CD4-positive, alpha-beta T cell treated with Interleukin-6 at 100 ng/mL for 8 hours (primary cell): ENCODE measurements at regions not wholly inside any gene's neighbourhood (a gene's known extent, or its start where the extent isn't known, plus 50 kb on each side); places are given as distances from the start of the nearest gene placed in this dataset.

Experiments
- DNase-seq: peaks from one replicate; pipeline ENCODE4 v3.0.0-alpha.2; 2020; ENCODE audit warnings: mixed read lengths, low spot score

DNA sequence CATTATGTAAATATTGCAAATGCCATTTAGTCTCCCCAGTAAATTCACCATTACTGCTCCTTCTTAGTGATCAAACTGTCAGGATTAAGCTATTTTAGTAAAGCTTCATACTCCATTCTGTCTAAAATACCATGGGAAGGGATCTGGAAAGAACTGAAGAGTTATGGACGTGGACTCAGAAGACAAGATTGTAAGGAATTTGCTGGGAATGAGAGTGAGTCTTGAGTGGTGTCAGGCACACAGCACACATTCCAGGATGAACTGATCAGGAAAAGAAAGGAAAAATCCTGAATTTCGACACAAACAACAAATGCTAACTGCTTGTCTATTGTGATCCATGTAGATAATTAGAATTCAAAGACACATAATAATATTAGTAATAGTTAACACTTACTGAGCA is 311.0 kb downstream of the CENPC start:
- no peak for DNase-seq

DNA sequence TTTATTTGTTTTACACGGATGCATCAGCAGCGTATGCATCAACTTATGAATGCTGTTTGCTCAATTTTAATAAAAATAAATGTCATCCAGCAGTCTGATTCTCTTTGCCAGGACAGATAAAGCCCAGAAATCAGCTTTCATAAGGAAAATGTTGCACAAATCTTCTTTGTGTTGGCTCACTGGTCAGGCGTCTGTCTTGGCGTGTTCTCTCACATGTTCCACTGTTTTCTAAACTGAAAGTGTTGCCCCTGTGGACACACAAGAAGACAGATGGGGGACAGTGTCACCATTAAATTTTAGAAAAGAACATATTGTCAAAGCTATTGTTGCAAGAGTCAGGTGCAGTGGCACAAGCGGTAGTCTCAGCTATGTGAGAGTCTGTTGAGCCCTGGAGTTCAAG is 316.2 kb downstream of the CENPC start:
- DNase-seq = no peak

DNA sequence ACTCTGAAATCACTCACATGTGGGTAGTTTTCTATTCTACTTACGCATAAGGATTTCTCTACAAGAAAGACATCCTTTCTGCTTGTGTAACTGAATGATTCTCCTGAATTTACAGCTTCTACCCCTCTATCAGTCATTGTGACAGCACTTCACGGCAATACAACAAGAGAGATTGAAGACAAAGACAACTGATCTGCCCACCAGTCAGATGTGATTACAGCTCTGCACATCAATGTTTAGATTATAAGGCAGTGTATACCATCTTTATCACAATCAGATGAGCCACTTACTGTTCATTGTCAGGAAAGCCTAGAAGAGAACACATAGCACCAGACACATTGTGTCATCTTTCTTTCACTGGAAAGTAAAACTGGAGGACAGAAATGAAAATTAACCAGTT is 324.4 kb downstream of the CENPC start:
- no peak for DNase-seq

DNA sequence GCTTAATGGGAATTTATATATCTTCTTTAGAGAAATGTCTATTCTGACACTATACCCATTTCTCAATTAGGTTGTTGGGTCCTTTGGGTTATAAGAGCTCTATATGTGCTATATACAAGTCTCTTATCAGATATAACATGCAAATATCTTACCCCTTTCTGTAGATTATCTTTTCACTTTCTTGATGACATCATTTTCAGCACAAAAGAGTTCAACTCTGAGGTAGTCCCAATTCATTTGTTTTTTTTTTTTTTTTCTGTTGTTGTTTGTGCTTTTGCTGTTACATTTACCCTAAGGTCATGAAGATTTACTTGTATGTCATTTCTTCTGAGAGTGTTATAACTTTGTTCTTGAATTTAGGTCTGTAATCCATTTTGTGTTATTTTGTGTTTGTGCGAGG is 326.4 kb downstream of the CENPC start:
- DNase-seq = no peak

DNA sequence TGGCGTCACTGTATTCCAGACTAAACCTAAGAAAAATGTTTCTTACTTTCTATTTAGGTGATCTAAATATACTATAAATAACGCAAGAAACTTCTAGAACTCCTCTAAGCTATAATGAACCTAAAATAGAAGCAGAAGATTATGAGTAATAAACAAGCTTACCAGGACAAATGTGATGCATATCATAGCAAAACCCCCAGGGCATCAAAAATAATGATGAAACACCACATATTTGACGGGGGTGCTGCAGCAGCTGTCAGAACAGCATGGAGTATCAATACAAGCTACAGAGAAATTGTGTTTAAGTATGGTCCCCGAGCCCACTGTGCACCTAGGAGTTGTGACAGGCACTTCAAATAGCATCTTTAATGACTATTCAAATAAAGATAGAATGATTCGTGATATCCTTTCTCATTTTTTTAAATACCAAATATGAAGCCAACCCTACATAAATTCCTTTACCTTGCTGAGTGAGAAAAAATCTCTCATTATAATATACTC is 337.3 kb downstream of the CENPC start:
- no peak for DNase-seq

DNA sequence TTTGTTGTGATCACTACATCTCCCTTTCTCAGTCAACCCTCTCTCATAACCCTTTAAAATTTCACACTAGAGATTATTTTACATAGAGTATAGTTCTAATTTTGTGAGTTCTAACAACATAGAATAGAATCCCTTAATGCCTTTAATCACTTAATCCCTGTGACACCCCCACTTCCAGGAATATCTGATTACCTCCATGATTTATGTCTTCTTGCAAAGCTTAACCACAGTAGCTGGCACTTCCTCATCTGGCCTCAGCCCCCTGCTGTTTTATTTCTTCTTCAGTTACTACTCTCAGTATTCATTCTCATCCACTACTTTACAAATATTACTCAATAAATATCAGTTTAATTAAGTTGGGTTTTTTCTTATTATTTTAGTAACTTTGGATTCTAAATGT is 340.9 kb downstream of the CENPC start:
- no peak for DNase-seq

DNA sequence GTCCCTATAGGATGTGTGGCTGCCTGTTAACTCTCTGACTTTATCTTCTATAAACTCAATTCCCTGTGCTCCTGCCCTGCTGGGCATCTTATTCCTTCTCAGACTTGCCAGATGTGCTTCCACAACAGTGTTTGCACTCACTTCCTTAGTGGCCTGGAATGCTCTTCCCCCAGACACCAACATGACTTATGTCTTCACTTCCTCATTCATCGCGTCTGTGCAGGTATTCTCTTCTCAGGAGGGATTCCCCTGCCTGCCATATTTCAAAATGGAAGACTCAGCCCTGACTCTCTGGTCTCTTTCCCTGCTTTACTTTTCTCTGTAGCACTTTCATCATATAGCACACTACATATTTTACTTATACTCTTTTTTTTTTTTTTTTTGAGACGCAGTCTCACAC is 344.0 kb downstream of the CENPC start:
- no peak for DNase-seq

DNA sequence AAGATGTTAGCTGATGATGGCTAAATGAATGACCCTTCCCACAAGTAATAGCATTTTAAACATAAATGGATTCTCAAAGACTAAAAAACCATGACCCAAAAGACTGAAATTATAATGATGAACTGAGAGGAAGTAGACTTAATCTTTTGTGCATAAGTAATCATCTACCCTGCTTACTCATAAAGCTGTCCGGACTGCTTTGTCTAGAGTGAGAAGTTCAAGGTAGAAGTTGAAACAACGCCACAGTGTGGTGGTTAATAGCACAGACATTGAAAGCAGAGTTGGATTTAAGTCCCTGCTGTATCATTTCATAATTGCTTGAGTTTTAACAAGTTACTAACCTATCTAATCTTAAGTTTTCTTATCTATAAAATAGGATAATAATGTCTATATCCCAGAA is 346.6 kb downstream of the CENPC start:
- DNase-seq = no peak

DNA sequence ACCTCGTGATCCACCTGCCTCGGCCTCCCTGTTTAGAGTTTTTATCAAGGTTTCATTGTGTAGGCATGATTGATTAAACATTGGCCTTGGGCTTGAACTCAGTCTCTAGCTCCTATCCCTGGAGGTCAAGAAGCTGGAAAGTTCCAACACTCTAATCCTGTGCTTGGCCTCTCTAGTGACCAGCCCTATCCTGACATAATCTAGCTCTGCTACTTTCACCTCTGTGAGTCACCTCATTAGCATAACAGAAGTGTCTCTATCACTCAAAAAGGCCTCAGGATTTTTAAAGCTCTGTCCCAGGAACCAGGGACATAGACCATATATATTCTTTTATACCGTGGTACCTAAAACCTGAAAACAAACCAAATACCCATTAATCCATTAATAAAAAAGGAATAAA is 377.5 kb downstream of the CENPC start:
- DNase-seq = no peak

DNA sequence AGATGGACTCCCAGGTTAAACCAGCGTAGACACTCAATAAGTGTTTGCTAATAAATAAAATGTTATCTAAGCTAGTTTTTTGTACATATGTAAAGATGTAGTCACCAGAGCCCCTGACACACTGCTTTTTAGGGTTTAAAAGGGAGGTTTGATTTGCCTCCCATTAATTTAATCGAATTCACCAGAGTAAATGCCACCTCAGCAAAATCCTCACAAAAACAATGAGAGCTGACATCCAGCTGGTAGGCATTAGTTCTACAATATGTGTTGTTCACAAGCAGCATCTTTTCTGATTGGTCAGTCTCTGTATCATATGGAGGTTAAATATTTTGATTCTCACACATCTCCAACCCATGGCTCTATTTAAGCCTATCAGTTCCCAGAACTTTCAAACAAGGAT is 382.6 kb downstream of the CENPC start:
- DNase-seq = no peak

DNA sequence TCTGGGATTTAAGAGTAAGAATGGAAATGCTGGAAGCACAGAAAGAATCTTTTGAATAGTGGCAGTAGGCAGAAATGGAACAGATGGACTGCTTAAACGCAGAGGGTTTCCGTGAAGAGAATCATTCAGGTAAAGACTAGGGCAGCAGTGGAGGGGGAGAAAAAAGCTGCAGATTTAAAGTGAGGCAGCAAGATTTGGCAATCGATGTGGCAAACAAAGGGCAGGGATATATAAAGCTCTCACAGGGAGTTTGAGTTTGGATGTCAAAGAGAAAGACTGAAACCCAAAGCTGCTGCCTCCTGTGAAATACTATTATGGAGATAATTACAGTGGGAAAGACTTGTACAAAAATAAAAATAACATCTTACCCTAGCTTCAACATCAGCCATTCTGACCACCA is 384.0 kb downstream of the CENPC start:
- no peak for DNase-seq

DNA sequence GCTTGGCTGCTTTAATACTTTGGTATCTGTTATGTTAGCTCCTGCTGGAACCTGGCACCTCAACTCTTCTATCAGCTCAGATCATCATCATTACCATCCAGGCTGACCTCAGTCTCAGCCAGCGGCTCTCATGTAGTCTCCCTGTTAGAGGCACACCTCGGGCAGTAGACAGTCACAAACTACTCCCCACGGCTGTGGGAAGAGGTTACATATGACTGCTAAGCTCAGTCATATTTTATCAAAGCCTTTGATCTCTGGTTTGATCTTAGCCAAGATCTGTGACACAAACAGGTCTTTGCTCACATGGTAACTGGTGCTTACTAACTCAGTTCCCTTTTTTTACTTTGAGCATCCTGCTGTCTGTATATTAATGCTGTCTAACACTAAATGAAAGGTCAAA is 384.9 kb downstream of the CENPC start:
- DNase-seq = no peak

DNA sequence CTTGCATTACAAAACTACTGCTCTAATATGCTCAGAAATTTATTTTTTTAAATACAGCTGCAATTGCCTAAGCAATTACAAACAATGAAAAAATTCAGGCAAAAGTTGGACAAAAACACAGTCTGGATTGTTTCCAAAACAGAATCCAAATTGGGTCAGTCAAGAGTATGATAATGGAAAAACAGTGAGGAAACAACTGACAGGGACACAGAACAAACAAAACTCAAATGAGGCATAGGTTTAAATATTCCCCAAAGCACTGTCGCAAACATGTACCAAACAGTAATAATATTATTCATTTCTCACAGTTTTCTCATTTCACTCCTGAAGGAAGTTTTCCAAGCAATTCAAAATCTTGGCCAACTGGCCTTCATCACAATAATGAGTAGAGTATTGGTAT is 386.6 kb downstream of the CENPC start:
- no peak for DNase-seq

DNA sequence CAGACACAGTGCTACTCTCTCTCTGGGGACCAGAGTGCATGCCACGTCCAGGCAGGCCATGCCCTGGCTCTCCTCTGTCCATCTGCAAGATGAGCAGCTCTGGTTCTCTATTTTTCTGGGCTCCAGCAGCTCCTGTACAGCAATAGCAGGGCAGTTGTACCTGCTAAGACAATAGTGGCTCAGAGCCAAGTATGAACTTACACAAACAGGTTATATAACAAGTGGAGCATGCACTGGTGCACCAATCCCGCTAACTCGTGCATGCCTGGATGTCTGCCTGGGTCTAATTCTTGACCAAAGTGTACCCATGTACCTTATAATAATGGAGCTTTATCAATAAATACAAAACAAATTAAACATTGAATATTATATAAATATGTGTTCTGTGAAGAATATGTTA is 392.3 kb downstream of the CENPC start:
- no peak for DNase-seq

DNA sequence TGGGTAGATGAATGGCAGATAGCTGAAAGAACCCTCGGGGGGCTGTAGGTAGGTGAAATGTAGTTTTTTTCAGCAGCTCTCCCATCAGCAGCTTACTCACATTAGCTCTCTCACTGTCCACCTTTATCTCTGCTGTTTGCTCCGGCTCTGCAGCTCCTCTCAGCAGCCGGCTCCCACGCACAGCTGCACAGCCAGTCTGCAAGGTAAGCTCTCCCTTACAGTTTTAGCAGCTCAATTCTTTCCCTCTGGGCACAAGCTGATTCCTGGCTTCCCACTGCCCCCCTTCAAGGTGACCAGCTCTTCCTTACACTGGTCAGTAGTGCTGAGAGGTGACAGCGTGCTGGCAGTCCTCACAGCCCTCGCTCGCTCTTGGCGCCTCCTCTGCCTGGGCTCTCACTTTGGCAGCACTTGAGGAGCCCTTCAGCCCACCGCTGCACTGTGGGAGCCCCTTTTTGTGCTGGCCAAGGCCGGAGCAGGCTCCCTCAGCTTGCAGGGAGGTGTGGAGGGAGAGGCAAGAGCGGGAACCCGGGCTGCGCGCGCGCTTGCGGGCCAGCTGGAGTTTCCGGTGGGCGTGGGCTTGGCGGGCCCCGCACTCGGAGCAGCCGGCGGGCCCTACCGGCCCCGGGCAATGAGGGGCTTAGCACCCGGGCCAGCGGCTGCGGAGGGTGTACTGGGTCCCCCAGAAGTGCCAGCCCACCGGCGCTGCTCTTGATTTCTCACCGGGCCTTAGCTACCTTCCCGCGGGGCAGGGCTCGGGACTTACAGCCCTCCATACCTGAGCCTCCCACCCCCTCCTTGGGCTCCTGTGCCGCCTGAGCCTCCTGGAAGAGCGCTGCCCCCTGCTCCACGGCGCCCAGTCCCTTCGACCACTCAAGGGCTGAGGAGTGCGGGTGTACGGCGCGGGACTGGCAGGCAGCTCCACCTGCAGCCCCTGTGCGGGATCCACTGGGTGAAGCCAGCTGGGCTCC is 393.6 kb downstream of the CENPC start:
- no peak for DNase-seq

DNA sequence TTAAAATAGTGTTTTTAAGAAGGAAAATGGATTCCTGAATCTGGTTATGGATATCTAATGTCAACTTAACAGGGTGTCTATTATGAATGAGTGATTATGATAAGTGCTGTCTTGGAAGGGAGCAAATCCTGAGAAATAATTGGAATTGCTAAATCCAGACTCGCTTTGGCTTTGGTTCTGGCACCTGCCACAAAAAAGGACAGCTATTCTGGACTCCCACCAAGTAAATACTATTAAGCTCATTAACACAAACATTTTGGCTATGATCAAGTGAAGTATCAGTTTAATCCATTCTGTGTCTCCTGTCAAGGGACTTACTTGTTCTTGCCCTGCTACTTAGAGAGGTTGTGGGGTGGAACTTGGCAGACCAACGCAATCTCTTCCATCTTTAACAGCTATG is 403.7 kb downstream of the CENPC start:
- DNase-seq = no peak

DNA sequence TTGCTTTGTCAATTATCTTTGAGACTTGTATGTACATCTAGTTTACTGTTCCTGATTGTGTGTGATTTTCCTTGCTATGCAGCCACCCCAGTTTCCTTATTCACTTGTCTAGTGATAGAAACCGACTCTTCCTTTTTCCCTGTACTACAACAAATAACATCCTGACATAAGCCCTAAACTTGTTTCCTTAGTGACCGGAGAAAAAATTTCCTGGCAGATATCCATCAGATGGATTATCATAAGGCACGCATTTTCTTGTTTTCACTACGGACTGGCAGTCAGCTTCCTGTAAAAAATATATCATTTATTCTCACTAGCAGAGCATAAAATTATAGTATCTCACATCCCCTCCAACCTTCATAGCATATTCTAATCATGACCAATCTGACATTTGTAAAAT is 410.7 kb downstream of the CENPC start:
- DNase-seq = no peak

DNA sequence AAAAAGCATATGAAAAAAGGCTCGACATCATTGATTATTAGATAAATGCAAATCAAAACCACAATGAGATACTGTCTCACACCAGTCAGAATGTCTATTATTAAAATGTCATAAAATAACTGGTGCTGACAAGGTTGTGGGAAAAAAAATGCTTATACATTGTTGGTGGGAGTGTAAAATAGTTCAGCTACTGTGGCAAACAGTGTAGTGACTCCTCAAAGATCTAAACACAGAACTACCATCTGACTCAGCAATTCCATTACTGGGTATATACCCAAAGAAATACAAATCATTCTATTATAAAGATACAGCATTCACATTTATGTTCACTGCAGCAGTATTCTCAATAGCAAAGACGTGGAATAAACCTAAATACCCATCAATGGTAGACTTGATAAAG is 412.1 kb downstream of the CENPC start:
- no peak for DNase-seq

DNA sequence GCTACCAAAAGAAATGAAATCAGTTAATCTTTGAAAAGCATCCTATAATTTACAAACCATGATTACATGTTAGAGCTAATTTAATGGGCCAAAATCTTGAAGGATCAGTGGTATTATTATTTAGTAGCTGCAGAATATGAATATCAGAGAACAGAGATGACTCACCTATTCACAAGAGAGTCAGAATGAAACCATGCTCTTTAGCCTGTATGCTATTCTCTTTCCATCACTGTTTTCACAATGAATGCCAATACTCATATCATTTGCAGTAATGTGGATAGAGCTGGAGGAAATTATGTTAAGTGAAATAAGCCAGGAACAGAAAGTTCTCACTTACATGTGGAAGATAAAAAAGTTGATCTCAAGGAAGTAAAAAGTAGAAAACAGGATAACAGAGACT is 414.1 kb downstream of the CENPC start:
- DNase-seq = no peak

DNA sequence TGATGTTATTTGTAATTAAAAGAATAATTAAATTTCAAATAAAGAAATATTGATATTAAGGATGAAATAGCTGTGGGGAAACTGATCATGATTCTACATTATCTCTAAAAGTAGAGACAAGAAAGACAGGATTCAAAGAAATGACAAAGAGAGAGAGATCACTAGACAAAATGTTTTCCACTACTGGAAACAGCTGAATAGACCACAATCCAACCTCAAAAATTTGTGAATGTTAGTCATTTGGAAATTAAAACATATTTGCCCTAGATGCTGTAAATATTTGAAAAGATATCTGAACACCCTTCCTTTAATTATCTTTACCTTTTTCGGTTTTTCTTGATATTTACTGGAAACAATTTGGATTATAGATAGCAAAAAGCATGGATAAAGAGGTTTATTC is 414.9 kb downstream of the CENPC start:
- no peak for DNase-seq

DNA sequence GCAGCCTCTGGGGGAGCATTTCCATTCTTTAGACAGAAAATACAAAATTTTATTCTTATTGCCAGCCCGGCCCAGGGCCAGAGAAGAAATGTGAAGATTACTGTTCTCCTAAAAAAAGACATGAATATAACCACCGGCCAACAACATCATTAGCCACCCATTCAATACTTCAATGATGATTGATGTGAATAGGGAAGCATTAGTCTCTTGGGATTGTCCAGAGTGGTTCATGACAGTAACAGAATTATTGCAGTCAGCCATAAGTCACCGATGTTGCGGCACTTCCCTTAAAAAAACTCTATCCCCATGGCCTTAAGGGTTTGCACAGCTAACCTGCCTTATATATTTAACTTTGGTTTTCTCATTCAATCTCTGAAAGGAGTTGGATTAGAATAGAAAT is 418.7 kb downstream of the CENPC start:
- no peak for DNase-seq

DNA sequence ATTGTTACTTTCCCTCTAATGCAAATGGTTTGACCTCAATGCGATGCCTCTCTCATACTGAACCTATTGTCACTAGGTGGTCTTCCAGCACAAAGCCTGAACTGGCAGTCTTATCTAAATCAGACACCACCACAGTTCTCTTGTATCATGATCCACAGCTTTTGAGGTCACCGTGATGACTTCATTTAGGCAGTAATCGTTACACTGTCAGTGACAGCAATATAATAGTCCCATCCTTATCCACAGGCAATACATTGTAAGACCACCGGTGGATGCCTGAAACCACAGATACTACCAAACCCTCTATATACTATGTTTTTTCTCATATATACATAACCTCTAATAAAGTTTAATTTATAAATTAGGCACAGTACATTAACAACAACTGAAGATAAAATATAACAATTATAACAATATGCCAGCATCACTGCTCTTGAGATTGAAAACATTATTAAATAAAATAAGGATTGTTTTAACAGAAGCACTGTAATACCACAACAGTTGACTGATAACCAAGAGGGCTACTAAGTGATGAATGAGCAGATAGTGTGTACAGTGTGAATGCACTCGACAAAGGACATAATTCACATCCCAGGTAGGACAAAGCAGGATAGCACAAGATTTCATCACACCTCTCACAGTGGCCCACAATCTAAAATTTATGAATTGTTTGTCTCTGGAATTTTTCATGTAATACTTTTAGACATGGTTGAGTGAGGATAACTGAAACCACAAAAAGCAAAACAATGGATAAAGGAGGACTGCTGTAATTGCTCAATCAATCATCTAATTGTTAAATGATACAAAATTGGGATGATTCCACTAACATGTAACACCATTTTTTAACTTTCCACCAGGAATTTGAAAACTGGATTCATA is 419.4 kb downstream of the CENPC start:
- DNase-seq = no peak

DNA sequence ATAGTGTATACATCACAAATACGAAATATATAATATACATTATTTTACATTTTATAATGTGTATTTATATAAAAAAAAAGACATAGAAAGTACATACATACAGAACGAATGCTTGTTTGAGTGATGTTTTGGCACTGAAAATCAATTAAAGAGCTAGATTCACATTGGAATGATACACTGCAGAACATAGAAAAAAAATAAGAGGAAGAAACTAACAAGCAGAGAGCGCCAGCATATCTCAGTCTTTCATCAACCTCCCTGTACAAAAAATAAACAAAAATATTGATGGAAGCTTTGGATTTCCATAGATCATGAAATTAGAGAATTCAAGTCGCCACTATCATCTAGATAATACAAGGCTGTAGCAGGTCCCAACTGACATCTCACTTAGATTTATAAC is 420.6 kb downstream of the CENPC start:
- no peak for DNase-seq
